ENCODE measurements at regions not wholly inside any gene's neighbourhood (a gene's known extent, or its start where the extent isn't known, plus 50 kb on each side); places are given as distances from the start of the nearest gene placed in this dataset.

DNA sequence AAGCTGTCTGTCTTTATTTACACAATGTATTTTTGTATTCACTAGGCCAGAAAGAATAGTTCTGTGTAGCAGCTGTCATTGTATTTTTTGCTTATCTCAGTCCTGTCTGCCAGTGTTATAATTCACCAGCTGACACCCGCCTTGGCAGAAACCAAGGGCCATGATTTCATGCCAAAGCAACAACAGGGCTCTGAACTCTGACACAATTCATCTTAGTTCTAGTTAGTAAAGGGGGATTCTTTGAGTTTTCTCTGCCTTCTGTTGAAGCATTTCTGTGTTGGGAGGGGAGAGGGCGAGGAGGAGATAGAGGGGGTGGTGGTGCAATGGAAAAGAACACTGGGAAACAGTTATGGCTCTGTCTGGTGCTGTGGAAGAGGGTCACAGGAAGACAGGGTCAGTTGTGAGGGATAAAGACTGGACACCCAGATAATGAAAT, 684.6 kb upstream of the MARCKS start:
- H3K4me3 ChIP-seq (ENCODE audit: extremely low read depth, insufficient read depth, low read length, poor library complexity, severe bottlenecking) = no peak overlapping the region
- peaks cover 6% of the 10 kb centered on the region for H3K9me3 ChIP-seq (ENCODE audit: control insufficient read depth, low read length)
- H3K4me1 ChIP-seq (ENCODE audit: control insufficient read depth, insufficient read depth, low read length, poor library complexity, severe bottlenecking) = no peaks in the 10 kb centered on the region
- WGBS, 2 experiments (ENCODE audit: insufficient coverage in 2 of 2) = 56 to 64% methylated on average over 2 of the region's 2 CpGs
- no peaks in the 10 kb centered on the region for H3K36me3 ChIP-seq (ENCODE audit: control insufficient read depth, insufficient read depth, low read length)
- H3K27ac ChIP-seq (ENCODE audit: low read depth, low read length, severe bottlenecking) = no peak overlapping the region

DNA sequence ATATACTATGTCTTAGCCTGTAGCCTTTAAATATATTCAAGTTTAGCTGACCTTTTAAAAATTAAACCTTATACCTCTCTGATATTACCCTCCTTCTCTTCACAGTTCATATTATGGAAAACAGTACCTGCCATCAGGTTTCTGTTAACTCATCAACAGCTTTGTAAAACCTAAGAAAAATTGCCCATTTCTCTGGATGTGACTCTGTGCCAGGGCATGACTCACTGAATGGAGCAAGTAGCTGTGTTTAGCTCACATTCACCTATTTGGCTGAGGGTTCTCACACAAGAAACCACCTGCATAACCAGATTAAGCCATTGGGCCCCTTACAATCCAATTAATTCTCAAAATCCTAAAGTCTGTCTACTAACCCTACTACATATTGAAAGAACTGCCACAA, 678.8 kb upstream of the MARCKS start:
- Histone ChIP-seq H3K36me3 (ENCODE audit: control insufficient read depth, insufficient read depth, low read length) (no peaks in the 10 kb centered on the region), H3K4me1 (ENCODE audit: control insufficient read depth, insufficient read depth, low read length, poor library complexity, severe bottlenecking) (peaks cover 18% of the 10 kb centered on the region), H3K9me3 (ENCODE audit: control insufficient read depth, low read length) (no peaks in the 10 kb centered on the region), H3K27ac (ENCODE audit: low read depth, low read length, severe bottlenecking) (no peak overlapping the region), H3K4me3 (ENCODE audit: extremely low read depth, insufficient read depth, low read length, poor library complexity, severe bottlenecking) (no peak overlapping the region)

DNA sequence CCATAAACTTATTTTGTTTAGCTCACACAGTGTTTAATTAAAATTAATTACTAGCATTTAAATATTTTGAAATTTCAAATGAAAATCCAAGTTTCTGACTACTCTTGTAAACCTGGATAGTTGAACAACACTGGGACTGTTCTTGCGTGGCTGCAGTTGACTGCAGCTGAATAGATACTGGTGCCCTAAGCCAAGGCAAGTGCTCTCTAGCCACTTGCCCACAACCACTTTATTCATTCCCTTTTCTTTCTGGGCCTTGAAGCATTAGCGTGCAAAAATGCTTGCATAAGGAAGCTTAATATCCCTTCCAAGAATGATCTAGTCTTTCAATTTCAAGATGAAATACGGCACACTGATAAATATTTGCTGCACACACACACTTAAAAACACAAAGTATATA, 676.0 kb upstream of the MARCKS start:
- Histone ChIP-seq H3K4me1 (ENCODE audit: control insufficient read depth, insufficient read depth, low read length, poor library complexity, severe bottlenecking) (peaks cover 19% of the 10 kb centered on the region), H3K27ac (ENCODE audit: low read depth, low read length, severe bottlenecking) (no peak overlapping the region), H3K9me3 (ENCODE audit: control insufficient read depth, low read length) (no peaks in the 10 kb centered on the region), H3K36me3 (ENCODE audit: control insufficient read depth, insufficient read depth, low read length) (no peaks in the 10 kb centered on the region), H3K4me3 (ENCODE audit: extremely low read depth, insufficient read depth, low read length, poor library complexity, severe bottlenecking) (no peak overlapping the region)
- 90 to 96% methylated on average over 3 of the region's 3 CpGs for WGBS, 2 experiments (ENCODE audit: insufficient coverage in 2 of 2)

DNA sequence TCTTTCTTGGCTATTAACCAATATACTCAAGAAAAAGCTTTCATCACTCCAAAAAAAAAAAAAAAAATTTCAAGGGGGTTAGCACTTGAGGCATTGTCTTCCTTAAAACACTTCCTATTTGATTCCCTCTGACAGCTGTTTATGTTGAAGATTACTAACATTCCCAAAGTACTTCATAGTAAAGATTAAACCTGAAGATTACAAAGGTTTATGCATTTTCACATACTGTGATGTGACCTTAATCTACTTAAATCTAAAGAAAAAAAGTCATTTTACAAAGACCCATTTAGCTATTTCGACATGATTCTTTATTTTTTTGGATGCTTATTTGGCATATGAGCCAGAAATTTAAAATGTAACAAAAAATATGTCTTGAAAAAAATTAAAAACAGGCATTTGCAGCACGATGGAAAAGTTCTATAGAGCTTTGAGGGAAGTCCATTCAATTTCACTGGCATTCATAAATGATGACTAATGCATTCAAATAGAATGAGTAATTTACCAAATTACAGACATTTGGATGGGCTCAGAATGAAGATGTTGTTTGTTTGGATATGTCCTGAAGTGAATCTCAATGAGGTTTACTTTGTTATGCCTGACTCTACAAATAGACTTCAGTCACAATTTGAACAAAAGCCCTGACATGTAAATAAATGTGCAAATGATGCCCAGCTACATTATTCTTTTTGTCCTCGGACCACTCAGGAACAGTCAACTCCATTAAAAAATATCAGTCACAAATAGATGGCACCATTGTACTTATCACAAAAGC, 674.6 kb upstream of the MARCKS start:
- peak overlapping the region; percentile 89 for H3K27ac ChIP-seq (ENCODE audit: low read depth, low read length, severe bottlenecking)
- H3K4me3 ChIP-seq (ENCODE audit: extremely low read depth, insufficient read depth, low read length, poor library complexity, severe bottlenecking) = no peak overlapping the region
- peaks cover 19% of the 10 kb centered on the region for H3K4me1 ChIP-seq (ENCODE audit: control insufficient read depth, insufficient read depth, low read length, poor library complexity, severe bottlenecking)
- no peaks in the 10 kb centered on the region for H3K36me3 ChIP-seq (ENCODE audit: control insufficient read depth, insufficient read depth, low read length)
- WGBS, 2 experiments (ENCODE audit: insufficient coverage in 2 of 2) = 73% methylated on average over 1 of the region's 3 CpGs; no CpG with 5 or more reads in 1 of the 2 experiments
- no peaks in the 10 kb centered on the region for H3K9me3 ChIP-seq (ENCODE audit: control insufficient read depth, low read length)

DNA sequence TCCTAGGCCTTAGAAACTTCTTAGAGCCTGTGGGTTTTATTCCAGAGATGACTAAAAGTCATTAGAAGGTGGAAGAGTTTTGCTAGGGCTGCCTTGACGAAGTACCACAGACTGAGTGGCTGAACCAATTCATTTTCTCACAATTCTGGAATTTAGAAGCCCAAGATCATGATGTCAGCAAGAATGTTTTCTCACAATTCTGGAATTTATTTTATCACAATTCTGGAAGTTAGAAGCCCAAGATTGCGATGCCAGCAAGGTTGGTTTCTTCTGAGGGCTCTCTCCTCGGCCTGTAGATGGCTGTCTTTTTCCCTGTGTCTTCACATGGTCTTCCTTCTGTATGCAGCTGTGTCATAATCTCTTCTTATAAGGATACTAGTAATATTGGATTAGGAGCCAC, 672.9 kb upstream of the MARCKS start:
- Histone ChIP-seq H3K4me1 (ENCODE audit: control insufficient read depth, insufficient read depth, low read length, poor library complexity, severe bottlenecking) (peaks cover 19% of the 10 kb centered on the region), H3K4me3 (ENCODE audit: extremely low read depth, insufficient read depth, low read length, poor library complexity, severe bottlenecking) (no peak overlapping the region), H3K27ac (ENCODE audit: low read depth, low read length, severe bottlenecking) (no peak overlapping the region), H3K9me3 (ENCODE audit: control insufficient read depth, low read length) (no peaks in the 10 kb centered on the region), H3K36me3 (ENCODE audit: control insufficient read depth, insufficient read depth, low read length) (no peaks in the 10 kb centered on the region)
- 92 to 93% methylated on average over 3 of the region's 3 CpGs for WGBS, 2 experiments (ENCODE audit: insufficient coverage in 2 of 2)

DNA sequence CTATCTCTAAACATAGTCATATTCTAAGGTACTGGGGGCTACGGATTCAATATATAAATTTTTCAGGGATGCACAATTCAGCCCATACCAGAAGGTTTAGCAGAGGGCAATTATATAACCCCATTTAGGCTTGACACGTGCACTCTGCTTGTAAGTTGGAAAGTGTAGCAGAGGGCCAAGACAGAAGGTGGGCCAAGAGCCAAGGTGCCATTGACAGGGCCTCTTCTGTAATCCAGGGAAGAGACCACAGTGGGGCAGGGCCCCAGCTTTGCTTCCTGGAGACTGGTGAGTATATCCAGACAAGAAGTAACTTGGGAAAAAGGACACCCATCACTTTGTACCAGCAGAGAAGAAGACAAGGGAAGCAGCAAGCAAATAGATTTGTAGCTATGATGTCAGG, 672.4 kb upstream of the MARCKS start:
- 89 to 100% methylated on average over 1 of the region's 2 CpGs for WGBS, 2 experiments (ENCODE audit: insufficient coverage in 2 of 2)
- peaks cover 19% of the 10 kb centered on the region for H3K4me1 ChIP-seq (ENCODE audit: control insufficient read depth, insufficient read depth, low read length, poor library complexity, severe bottlenecking)
- H3K36me3 ChIP-seq (ENCODE audit: control insufficient read depth, insufficient read depth, low read length) = no peaks in the 10 kb centered on the region
- H3K9me3 ChIP-seq (ENCODE audit: control insufficient read depth, low read length) = no peaks in the 10 kb centered on the region
- no peak overlapping the region for H3K27ac ChIP-seq (ENCODE audit: low read depth, low read length, severe bottlenecking)
- H3K4me3 ChIP-seq (ENCODE audit: extremely low read depth, insufficient read depth, low read length, poor library complexity, severe bottlenecking) = no peak overlapping the region

DNA sequence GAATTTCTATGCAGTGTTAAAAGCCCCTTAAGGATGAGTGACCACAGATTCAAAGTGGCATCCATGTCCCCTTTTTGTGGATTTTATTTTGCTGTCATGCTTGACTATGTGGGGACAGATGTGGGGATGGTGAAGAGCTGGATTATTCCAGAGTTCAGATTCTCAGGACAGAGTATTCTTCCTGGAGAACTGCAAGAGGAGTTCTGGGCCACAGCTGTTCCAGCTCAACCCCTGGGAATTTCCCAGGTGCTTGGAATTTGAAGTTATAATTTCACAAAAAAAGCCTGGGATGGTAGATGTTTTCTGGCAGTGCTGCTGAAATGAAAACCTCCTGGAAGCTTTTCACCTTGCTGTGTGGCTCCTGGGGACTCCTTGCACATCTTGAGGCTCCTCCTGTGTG, 671.8 kb upstream of the MARCKS start:
- no peak overlapping the region for H3K27ac ChIP-seq (ENCODE audit: low read depth, low read length, severe bottlenecking)

DNA sequence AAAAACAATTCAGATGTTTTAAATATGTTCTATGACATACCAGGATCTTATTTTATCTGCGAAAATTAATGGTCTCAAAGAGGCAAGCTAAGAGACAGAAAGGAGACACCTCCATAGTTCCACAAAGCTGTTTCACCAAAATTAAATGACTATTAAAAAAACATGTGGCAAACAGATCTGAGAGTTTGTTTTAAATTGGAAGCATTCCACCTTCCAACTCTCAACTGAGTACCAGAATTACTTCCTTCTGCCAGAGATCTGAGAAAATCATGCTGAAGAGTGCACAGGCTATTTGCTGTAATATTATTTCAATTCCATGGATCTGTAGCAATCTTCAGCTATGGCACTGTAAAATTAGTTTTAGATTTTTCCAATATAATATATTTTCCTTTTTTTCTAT, 669.5 kb upstream of the MARCKS start:
- Histone ChIP-seq H3K36me3 (ENCODE audit: control insufficient read depth, insufficient read depth, low read length) (no peaks in the 10 kb centered on the region), H3K9me3 (ENCODE audit: control insufficient read depth, low read length) (no peaks in the 10 kb centered on the region), H3K4me1 (ENCODE audit: control insufficient read depth, insufficient read depth, low read length, poor library complexity, severe bottlenecking) (peaks cover 7% of the 10 kb centered on the region), H3K4me3 (ENCODE audit: extremely low read depth, insufficient read depth, low read length, poor library complexity, severe bottlenecking) (no peak overlapping the region), H3K27ac (ENCODE audit: low read depth, low read length, severe bottlenecking) (no peak overlapping the region)
- WGBS, 2 experiments (ENCODE audit: insufficient coverage in 2 of 2) = no CpG with 5 or more reads among the region's 1 CpG

More for the DNA sequence above, 671.8 kb upstream of the MARCKS start:
- Histone ChIP-seq H3K36me3 (ENCODE audit: control insufficient read depth, insufficient read depth, low read length) (no peaks in the 10 kb centered on the region), H3K9me3 (ENCODE audit: control insufficient read depth, low read length) (no peaks in the 10 kb centered on the region), H3K4me3 (ENCODE audit: extremely low read depth, insufficient read depth, low read length, poor library complexity, severe bottlenecking) (no peak overlapping the region), H3K4me1 (ENCODE audit: control insufficient read depth, insufficient read depth, low read length, poor library complexity, severe bottlenecking) (peaks cover 19% of the 10 kb centered on the region)

DNA sequence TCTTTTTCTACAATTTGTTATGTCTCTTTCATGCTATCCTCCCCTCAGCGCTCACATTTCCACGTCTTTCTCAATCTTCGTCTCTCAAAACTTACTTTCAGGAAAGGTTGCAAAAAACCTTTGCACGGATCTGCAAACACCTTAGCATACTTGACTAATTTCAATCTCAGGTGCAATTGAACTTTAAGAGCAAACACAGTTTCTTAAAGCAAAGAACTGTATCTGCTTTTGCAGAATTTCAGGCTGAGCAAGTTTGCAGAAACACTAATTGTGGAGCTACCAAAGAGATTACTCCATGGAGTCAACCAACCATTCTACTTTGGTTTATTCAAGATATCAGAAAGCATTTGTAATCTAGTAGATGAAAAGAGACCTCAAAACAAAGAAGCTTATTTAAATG, 668.2 kb upstream of the MARCKS start:
- Histone ChIP-seq H3K36me3 (ENCODE audit: control insufficient read depth, insufficient read depth, low read length) (no peaks in the 10 kb centered on the region), H3K9me3 (ENCODE audit: control insufficient read depth, low read length) (no peaks in the 10 kb centered on the region), H3K4me1 (ENCODE audit: control insufficient read depth, insufficient read depth, low read length, poor library complexity, severe bottlenecking) (no peaks in the 10 kb centered on the region), H3K4me3 (ENCODE audit: extremely low read depth, insufficient read depth, low read length, poor library complexity, severe bottlenecking) (no peak overlapping the region), H3K27ac (ENCODE audit: low read depth, low read length, severe bottlenecking) (no peak overlapping the region)
- WGBS, 2 experiments (ENCODE audit: insufficient coverage in 2 of 2) = 93 to 94% methylated on average over 4 of the region's 4 CpGs

DNA sequence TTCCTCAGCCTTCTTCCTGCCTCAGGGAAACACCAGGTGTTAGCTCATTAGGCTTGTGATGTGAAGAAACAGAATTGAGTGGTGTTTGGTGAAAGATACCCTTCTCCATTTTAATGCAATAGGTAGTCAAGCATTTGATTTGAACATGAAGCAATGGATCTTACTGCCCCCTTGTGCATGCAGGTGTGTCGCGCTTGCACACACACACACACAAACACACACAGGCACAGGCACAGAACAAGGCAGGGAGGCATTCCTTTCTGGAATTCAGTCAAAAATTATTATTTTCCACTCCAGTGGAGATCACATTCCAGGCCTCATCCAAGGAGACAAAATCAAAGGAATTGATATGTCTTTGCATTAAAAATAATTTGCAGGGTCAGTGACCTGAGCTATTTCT, 667.0 kb upstream of the MARCKS start:
- Histone ChIP-seq H3K4me3 (ENCODE audit: extremely low read depth, insufficient read depth, low read length, poor library complexity, severe bottlenecking) (no peak overlapping the region), H3K27ac (ENCODE audit: low read depth, low read length, severe bottlenecking) (no peak overlapping the region), H3K36me3 (ENCODE audit: control insufficient read depth, insufficient read depth, low read length) (no peaks in the 10 kb centered on the region), H3K4me1 (ENCODE audit: control insufficient read depth, insufficient read depth, low read length, poor library complexity, severe bottlenecking) (no peaks in the 10 kb centered on the region), H3K9me3 (ENCODE audit: control insufficient read depth, low read length) (no peaks in the 10 kb centered on the region)
- WGBS, 2 experiments (ENCODE audit: insufficient coverage in 2 of 2) = 89% methylated on average over 2 of the region's 2 CpGs; no CpG with 5 or more reads in 1 of the 2 experiments

DNA sequence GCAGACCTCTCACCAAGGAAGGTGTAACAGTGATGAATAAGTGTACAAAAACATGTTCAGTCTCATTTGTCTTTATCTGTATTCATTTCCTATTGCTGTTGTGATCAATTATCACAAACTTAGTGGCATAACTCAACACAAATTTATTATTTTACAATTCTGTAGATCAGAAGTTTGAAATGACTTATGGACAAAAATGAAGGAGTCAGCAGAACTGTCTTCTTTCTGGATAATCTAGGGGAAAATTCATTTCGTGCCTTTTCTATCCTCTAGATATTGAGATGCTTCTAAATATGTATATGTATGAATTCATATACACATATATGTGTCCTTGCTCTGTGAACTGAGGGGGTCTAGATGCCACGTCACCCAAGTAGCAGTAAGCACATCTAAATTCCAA, 663.1 kb upstream of the MARCKS start:
- no peak overlapping the region for H3K4me3 ChIP-seq (ENCODE audit: extremely low read depth, insufficient read depth, low read length, poor library complexity, severe bottlenecking)
- no peaks in the 10 kb centered on the region for H3K36me3 ChIP-seq (ENCODE audit: control insufficient read depth, insufficient read depth, low read length)
- no peaks in the 10 kb centered on the region for H3K4me1 ChIP-seq (ENCODE audit: control insufficient read depth, insufficient read depth, low read length, poor library complexity, severe bottlenecking)
- no peaks in the 10 kb centered on the region for H3K9me3 ChIP-seq (ENCODE audit: control insufficient read depth, low read length)
- no CpG with 5 or more reads among the region's 2 CpGs for WGBS, 2 experiments (ENCODE audit: insufficient coverage in 2 of 2)
- no peak overlapping the region for H3K27ac ChIP-seq (ENCODE audit: low read depth, low read length, severe bottlenecking)
